ENCODE measurements at regions not wholly inside any gene's neighbourhood (a gene's known extent, or its start where the extent isn't known, plus 50 kb on each side); places are given as distances from the start of the nearest gene placed in this dataset.

- TF ChIP-seq, protein P1, sequence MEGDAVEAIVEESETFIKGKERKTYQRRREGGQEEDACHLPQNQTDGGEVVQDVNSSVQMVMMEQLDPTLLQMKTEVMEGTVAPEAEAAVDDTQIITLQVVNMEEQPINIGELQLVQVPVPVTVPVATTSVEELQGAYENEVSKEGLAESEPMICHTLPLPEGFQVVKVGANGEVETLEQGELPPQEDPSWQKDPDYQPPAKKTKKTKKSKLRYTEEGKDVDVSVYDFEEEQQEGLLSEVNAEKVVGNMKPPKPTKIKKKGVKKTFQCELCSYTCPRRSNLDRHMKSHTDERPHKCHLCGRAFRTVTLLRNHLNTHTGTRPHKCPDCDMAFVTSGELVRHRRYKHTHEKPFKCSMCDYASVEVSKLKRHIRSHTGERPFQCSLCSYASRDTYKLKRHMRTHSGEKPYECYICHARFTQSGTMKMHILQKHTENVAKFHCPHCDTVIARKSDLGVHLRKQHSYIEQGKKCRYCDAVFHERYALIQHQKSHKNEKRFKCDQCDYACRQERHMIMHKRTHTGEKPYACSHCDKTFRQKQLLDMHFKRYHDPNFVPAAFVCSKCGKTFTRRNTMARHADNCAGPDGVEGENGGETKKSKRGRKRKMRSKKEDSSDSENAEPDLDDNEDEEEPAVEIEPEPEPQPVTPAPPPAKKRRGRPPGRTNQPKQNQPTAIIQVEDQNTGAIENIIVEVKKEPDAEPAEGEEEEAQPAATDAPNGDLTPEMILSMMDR (IDR thresholded peaks at IDR 0.05), result no peak
- H3K27ac ChIP-seq, result no peak overlapping the region
- ATAC-seq, result no peak
- no peak overlapping the region for H3K4me3 ChIP-seq
- H3K27me3 ChIP-seq (ENCODE audit: low read depth), result no peaks in the 10 kb centered on the region
- intact Hi-C loops (cut with DNase I), result no loop called here
- no peaks in the 10 kb centered on the region for H3K36me3 ChIP-seq
- no peak for DNase-seq
- H3K4me1 ChIP-seq, result peaks cover 25% of the 10 kb centered on the region
- H3K9me3 ChIP-seq, result no peaks in the 10 kb centered on the region
Observed at GRCh38 chr20:19882446-19882845, 124.4 kb downstream of the RIN2 start.

GRCh38 chr20:19883501-19883900 lies 125.4 kb downstream of the RIN2 start:
- intact Hi-C loops (cut with DNase I), result no loop called here
- no peak for ATAC-seq
- DNase-seq, result no peak
- no peaks in the 10 kb centered on the region for H3K9me3 ChIP-seq
- H3K36me3 ChIP-seq, result no peaks in the 10 kb centered on the region
- no peak overlapping the region for H3K27ac ChIP-seq
- H3K4me3 ChIP-seq, result no peak overlapping the region
- TF ChIP-seq, protein P1 (IDR thresholded peaks at IDR 0.05), result no peak
- no peaks in the 10 kb centered on the region for H3K27me3 ChIP-seq (ENCODE audit: low read depth)
- H3K4me1 ChIP-seq, result peaks cover 35% of the 10 kb centered on the region

GRCh38 chr20:19885594-19885938 lies 127.5 kb downstream of the RIN2 start:
- Histone ChIP-seq H3K36me3 (no peaks in the 10 kb centered on the region), H3K4me3 (peak overlapping the region; percentile 48), H3K9me3 (no peaks in the 10 kb centered on the region), H3K4me1 (peaks cover 52% of the 10 kb centered on the region), H3K27me3 (ENCODE audit: low read depth) (no peaks in the 10 kb centered on the region), H3K27ac (peak overlapping the region; percentile 83)
- intact Hi-C loops (cut with DNase I), result no loop called here
- no peak for ATAC-seq
- DNase-seq, result no peak
- TF ChIP-seq, protein P1 (IDR thresholded peaks at IDR 0.05), result no peak

- DNase-seq (peak; percentile 70), ATAC-seq (peak; percentile 41 to 60)
- H3K27me3 ChIP-seq (ENCODE audit: low read depth), result no peaks in the 10 kb centered on the region
- peak overlapping the region; percentile 48 for H3K4me3 ChIP-seq
- TF ChIP-seq, protein P1 (IDR thresholded peaks at IDR 0.05), result no peak
- peaks cover 58% of the 10 kb centered on the region for H3K4me1 ChIP-seq
- intact Hi-C loops (cut with DNase I), result no loop called here
- no peaks in the 10 kb centered on the region for H3K9me3 ChIP-seq
- no peaks in the 10 kb centered on the region for H3K36me3 ChIP-seq
- H3K27ac ChIP-seq, result peak overlapping the region; percentile 83
Observed at GRCh38 chr20:19885939-19886660, 128.0 kb downstream of the RIN2 start.

DNA sequence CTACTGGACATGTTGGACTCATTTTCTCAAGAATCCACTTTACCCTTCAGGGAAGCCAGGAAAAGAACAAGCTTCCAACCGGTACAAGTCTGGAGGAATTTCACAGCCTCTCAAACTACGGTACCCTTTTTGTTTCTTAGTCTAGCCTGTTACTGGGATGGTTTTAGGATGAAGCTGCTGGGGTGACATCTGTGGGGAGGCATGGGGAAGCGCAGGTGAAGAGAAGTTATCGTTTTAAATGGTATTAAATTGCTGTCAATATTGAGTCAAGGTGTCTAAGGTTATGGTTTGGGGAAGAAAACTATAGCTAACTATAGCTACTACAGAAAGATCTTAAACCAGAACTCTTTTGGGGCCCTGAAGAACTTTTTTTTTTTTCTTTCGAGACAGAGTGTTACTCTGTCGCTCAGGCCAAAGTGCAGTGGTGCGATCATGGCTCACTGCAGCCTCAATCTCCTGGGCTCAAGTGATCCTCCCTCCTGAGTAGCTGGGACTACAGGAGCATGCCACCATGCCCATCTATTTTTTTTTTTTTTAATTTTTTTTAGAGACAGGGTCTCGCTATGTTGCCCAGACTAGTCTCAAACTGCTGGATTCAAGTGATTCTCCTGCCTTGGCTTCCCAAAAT lies 128.7 kb downstream of the RIN2 start:
- Histone ChIP-seq H3K4me1 (peaks cover 64% of the 10 kb centered on the region), H3K27ac (peak overlapping the region; percentile 83), H3K36me3 (no peaks in the 10 kb centered on the region), H3K4me3 (peak overlapping the region; percentile 48), H3K27me3 (ENCODE audit: low read depth) (no peaks in the 10 kb centered on the region), H3K9me3 (no peaks in the 10 kb centered on the region)
- intact Hi-C loops (cut with DNase I), result no loop called here
- no peak for ATAC-seq
- DNase-seq, result no peak
- TF ChIP-seq, protein P1 (IDR thresholded peaks at IDR 0.05), result no peak

Data from lower lobe of right lung (tissue), 2 donors.